ENCODE measurements at regions not wholly inside any gene's neighbourhood (a gene's known extent, or its start where the extent isn't known, plus 50 kb on each side); places are given as distances from the start of the nearest gene placed in this dataset.

DNA sequence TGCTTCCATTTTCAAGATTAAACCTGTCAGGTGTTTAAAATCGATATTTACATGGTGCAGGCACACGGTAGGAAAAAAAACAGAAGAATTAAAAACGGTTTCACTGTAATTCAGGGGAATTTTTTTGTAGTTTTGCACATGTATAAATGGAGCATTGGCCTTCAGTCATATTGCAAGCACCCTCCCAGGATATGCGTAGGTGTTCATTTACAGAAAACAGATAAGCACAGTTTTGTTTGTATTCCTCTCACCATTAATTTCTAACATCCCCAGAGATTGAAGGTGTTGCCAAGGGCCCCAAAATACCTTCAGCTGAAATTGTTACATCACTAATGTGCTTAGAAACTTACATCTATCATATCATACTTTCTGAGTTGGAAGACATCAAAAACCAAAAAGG, 427.1 kb upstream of the NR2F2 start:
- TF ChIP-seq CBX5 (IDR thresholded peaks at IDR 0.05; ENCODE audit: low read depth, low read length) (no peak), EZH2 (IDR thresholded peaks at IDR 0.05; ENCODE audit: low read depth, low read length, severe bottlenecking) (no peak), CTCF (IDR thresholded peaks at IDR 0.05; ENCODE audit: control extremely low read depth in 1 of 3, insufficient read depth in 1 of 3, low read depth in 1 of 3, low read length in 3 of 3) (no peak), SUZ12 (IDR thresholded peaks at IDR 0.05; ENCODE audit: low read length) (no peak), YY1 (IDR thresholded peaks at IDR 0.05; ENCODE audit: low read depth, low read length) (no peak)

Data from H1 (cell line).